Cardiac muscle cell (in vitro differentiated cells and primary cell): ENCODE measurements at regions not wholly inside any gene's neighbourhood (a gene's known extent, or its start where the extent isn't known, plus 50 kb on each side); places are given as distances from the start of the nearest gene placed in this dataset.
"Not testable (repeated sequence)": the region's sequence is repeated elsewhere in the genome, so short reads cannot be mapped to it uniquely, and the experiment has no call there.

ENCODE experiments used
- DNase-seq, 2 donors: peaks; one replicate each; pipeline versions ENCODE4 v3.0.0 to v3.0.0-alpha.2; 2010 to 2017; ENCODE audit warnings: low read depth in 1 of 2, low spot score in 1 of 2
- H3K27ac ChIP-seq: fragments of 200-600 bp; sonication (generic); 2 replicates; pipeline ENCODE4 v1.5.1; 2016
- H3K27me3 ChIP-seq: fragments of 200-600 bp; sonication (generic); 2 replicates; pipeline ENCODE4 v1.6.0; 2016; ENCODE audit warnings: control low read depth
- H3K36me3 ChIP-seq: fragments of 200-600 bp; sonication (generic); 2 replicates; pipeline ENCODE4 v1.5.1; 2016; ENCODE audit warnings: control low read depth
- H3K4me1 ChIP-seq: fragments of 200-600 bp; sonication (generic); 2 replicates; pipeline ENCODE4 v1.8.1; 2017; ENCODE audit warnings: low read depth, mild to moderate bottlenecking, mixed run types
- H3K4me3 ChIP-seq: fragments of 200-600 bp; sonication (generic); 2 replicates; pipeline ENCODE4 v1.5.1; 2016; ENCODE audit warnings: mild to moderate bottlenecking
- H3K9me3 ChIP-seq: fragments of 200-600 bp; sonication (generic); 2 replicates; pipeline ENCODE4 v1.5.1; 2017; ENCODE audit warnings: low read depth, mild to moderate bottlenecking, control low read depth
- CTCF ChIP-seq: IDR thresholded peaks from 2 replicates; pipeline ENCODE4 v1.5.1; 2012; ENCODE audit warnings: low read depth, mild to moderate bottlenecking, low read length

- DNase-seq, result no peak
- Histone ChIP-seq H3K9me3 (no peaks in the 10 kb centered on the region), H3K36me3 (no peaks in the 10 kb centered on the region), H3K4me3 (no peak overlapping the region), H3K27me3 (no peaks in the 10 kb centered on the region), H3K4me1 (no peaks in the 10 kb centered on the region), H3K27ac (no peak overlapping the region)
- no peak for TF ChIP-seq CTCF
Measured at GRCh38 chr2:186342029-186342428, 144.0 kb upstream of the ZC3H15 start.

- DNase-seq, result no peak
- Histone ChIP-seq H3K27ac (no peak overlapping the region), H3K4me1 (no peaks in the 10 kb centered on the region), H3K36me3 (no peaks in the 10 kb centered on the region), H3K27me3 (no peaks in the 10 kb centered on the region), H3K4me3 (no peak overlapping the region), H3K9me3 (no peaks in the 10 kb centered on the region)
- no peak for TF ChIP-seq CTCF
Measured at GRCh38 chr2:186345745-186346144, 140.3 kb upstream of the ZC3H15 start.

- Histone ChIP-seq H3K27me3 (no peaks in the 10 kb centered on the region), H3K36me3 (no peaks in the 10 kb centered on the region), H3K9me3 (no peaks in the 10 kb centered on the region), H3K4me1 (no peaks in the 10 kb centered on the region), H3K4me3 (no peak overlapping the region), H3K27ac (no peak overlapping the region)
- DNase-seq, result no peak
- TF ChIP-seq CTCF, result no peak
Measured at GRCh38 chr2:186346216-186346615, 139.8 kb upstream of the ZC3H15 start.

GRCh38 chr2:186347472-186347871 lies 138.6 kb upstream of the ZC3H15 start:
- TF ChIP-seq CTCF, result no peak

GRCh38 chr2:186348200-186348599 lies 137.9 kb upstream of the ZC3H15 start:
- DNase-seq, result peak in 1 of 2 donors; percentile 40
- H3K27me3 ChIP-seq, result no peaks in the 10 kb centered on the region
- H3K4me1 ChIP-seq, result no peaks in the 10 kb centered on the region
- H3K4me3 ChIP-seq, result no peak overlapping the region
- TF ChIP-seq CTCF, result no peak
- no peaks in the 10 kb centered on the region for H3K9me3 ChIP-seq
- no peaks in the 10 kb centered on the region for H3K36me3 ChIP-seq
- no peak overlapping the region for H3K27ac ChIP-seq

More at GRCh38 chr2:186347472-186347871, 138.6 kb upstream of the ZC3H15 start:
- H3K4me1 ChIP-seq, result no peaks in the 10 kb centered on the region
- H3K9me3 ChIP-seq, result no peaks in the 10 kb centered on the region
- no peak overlapping the region for H3K27ac ChIP-seq
- no peak overlapping the region for H3K4me3 ChIP-seq
- H3K36me3 ChIP-seq, result no peaks in the 10 kb centered on the region
- H3K27me3 ChIP-seq, result no peaks in the 10 kb centered on the region
- DNase-seq, result peak in 1 of 2 donors; percentile 3

GRCh38 chr2:186349508-186349907 lies 136.6 kb upstream of the ZC3H15 start:
- DNase-seq, result peak in 1 of 2 donors; percentile 87
- Histone ChIP-seq H3K27ac (no peak overlapping the region), H3K36me3 (no peaks in the 10 kb centered on the region)

GRCh38 chr2:186354160-186354559 lies 131.9 kb upstream of the ZC3H15 start:
- not testable (repeated sequence) for H3K4me3 ChIP-seq, H3K27ac ChIP-seq, H3K36me3 ChIP-seq, H3K4me1 ChIP-seq, DNase-seq, H3K9me3 ChIP-seq, H3K27me3 ChIP-seq

More at GRCh38 chr2:186349508-186349907, 136.6 kb upstream of the ZC3H15 start:
- Histone ChIP-seq H3K4me1 (no peaks in the 10 kb centered on the region), H3K4me3 (no peak overlapping the region), H3K27me3 (no peaks in the 10 kb centered on the region), H3K9me3 (no peaks in the 10 kb centered on the region)
- TF ChIP-seq CTCF, result no peak
